ENCODE measurements at regions not wholly inside any gene's neighbourhood (a gene's known extent, or its start where the extent isn't known, plus 50 kb on each side); places are given as distances from the start of the nearest gene placed in this dataset.

GRCh38 chr2:88253997-88254396, 83.9 kb downstream of the THNSL2 start:
- no peaks in the 10 kb centered on the region for H4K20me1 ChIP-seq (ENCODE audit: insufficient read depth, low read length)
- no peaks in the 10 kb centered on the region for H3K36me3 ChIP-seq (replicated peaks in 1 of 2; ENCODE audit: control insufficient read depth in 1 of 2, insufficient read depth in 2 of 2, low read length in 2 of 2)
- Mint-ChIP-seq H3K27me3 (ENCODE audit: low read depth in 3 of 3) (peaks cover 3 to 7% (median 5%) of the 10 kb centered on the region in 3 donors), H3K4me1 (no peaks in the 10 kb centered on the region), H3K27ac (no peak overlapping the region), H3K4me3 (no peak overlapping the region), H3K36me3 (no peaks in the 10 kb centered on the region), H3K9me3 (peaks cover 0 to 9% (median 3%) of the 10 kb centered on the region in 7 donors)
- no peaks in the 10 kb centered on the region for H3K4me1 ChIP-seq (ENCODE audit: control insufficient read depth in 1 of 2, insufficient read depth in 2 of 2, low read length in 2 of 2)
- 90% methylated on average over 1 of the region's 1 CpG for WGBS (ENCODE audit: insufficient coverage)
- no peak overlapping the region for H3K4me3 ChIP-seq (replicated peaks in 1 of 3; ENCODE audit: low read depth in 2 of 3, low read length in 3 of 3)
- TF ChIP-seq CTCF (IDR thresholded peaks at IDR 0.05), result no peak
- intact Hi-C loops (cut with micrococcal nuclease), result no loop called here
- H3K79me2 ChIP-seq (ENCODE audit: insufficient read depth, low read length), result no peaks in the 10 kb centered on the region
- DNase-seq, result no peak
- no peak overlapping the region for H3K9ac ChIP-seq (ENCODE audit: insufficient read depth, low read length, poor library complexity, severe bottlenecking)
- no peaks in the 10 kb centered on the region for H3K27me3 ChIP-seq (ENCODE audit: control insufficient read depth in 2 of 2, insufficient read depth in 2 of 2, low read length in 2 of 2)
- H3K27ac ChIP-seq (ENCODE audit: low read depth in 1 of 2, low read length in 2 of 2), result no peak overlapping the region
- no peaks in the 10 kb centered on the region for H3K9me3 ChIP-seq (replicated peaks in 1 of 2; ENCODE audit: control insufficient read depth in 1 of 2, insufficient read depth in 1 of 2, low read length in 2 of 2)
- H2AFZ ChIP-seq (ENCODE audit: insufficient read depth, low read depth, low read length, poor library complexity, severe bottlenecking), result no peak overlapping the region
- no peak overlapping the region for H3K4me2 ChIP-seq (replicated peaks; ENCODE audit: extremely low read depth, low read length, poor library complexity, severe bottlenecking)

- no peak overlapping the region for H3K4me3 ChIP-seq (replicated peaks in 1 of 3; ENCODE audit: low read depth in 2 of 3, low read length in 3 of 3)
- no peaks in the 10 kb centered on the region for H4K20me1 ChIP-seq (ENCODE audit: insufficient read depth, low read length)
- H3K36me3 Mint-ChIP-seq, result no peaks in the 10 kb centered on the region
- no peaks in the 10 kb centered on the region for H3K79me2 ChIP-seq (ENCODE audit: insufficient read depth, low read length)
- H3K27ac ChIP-seq (ENCODE audit: low read depth in 1 of 2, low read length in 2 of 2), result no peak overlapping the region
- no peak overlapping the region for H3K4me2 ChIP-seq (replicated peaks; ENCODE audit: extremely low read depth, low read length, poor library complexity, severe bottlenecking)
- peaks cover 2 to 5% (median 5%) of the 10 kb centered on the region in 3 donors for H3K27me3 Mint-ChIP-seq (ENCODE audit: low read depth in 3 of 3)
- intact Hi-C loops (cut with micrococcal nuclease), result no loop called here
- H3K36me3 ChIP-seq (replicated peaks in 1 of 2; ENCODE audit: control insufficient read depth in 1 of 2, insufficient read depth in 2 of 2, low read length in 2 of 2), result no peaks in the 10 kb centered on the region
- TF ChIP-seq CTCF (IDR thresholded peaks at IDR 0.05), result no peak
- WGBS (ENCODE audit: insufficient coverage), result no CpG with 5 or more reads among the region's 7 CpGs
- no peaks in the 10 kb centered on the region for H3K9me3 ChIP-seq (replicated peaks in 1 of 2; ENCODE audit: control insufficient read depth in 1 of 2, insufficient read depth in 1 of 2, low read length in 2 of 2)
- no peaks in the 10 kb centered on the region for H3K4me1 Mint-ChIP-seq
- no peak overlapping the region for H3K27ac Mint-ChIP-seq
- no peak for DNase-seq
- no peak overlapping the region for H2AFZ ChIP-seq (ENCODE audit: insufficient read depth, low read depth, low read length, poor library complexity, severe bottlenecking)
- no peak overlapping the region for H3K9ac ChIP-seq (ENCODE audit: insufficient read depth, low read length, poor library complexity, severe bottlenecking)
- H3K4me3 Mint-ChIP-seq, result no peak overlapping the region
- no peaks in the 10 kb centered on the region for H3K27me3 ChIP-seq (ENCODE audit: control insufficient read depth in 2 of 2, insufficient read depth in 2 of 2, low read length in 2 of 2)
- no peaks in the 10 kb centered on the region for H3K4me1 ChIP-seq (ENCODE audit: control insufficient read depth in 1 of 2, insufficient read depth in 2 of 2, low read length in 2 of 2)
- peaks cover 0 to 5% (median 2%) of the 10 kb centered on the region in 7 donors for H3K9me3 Mint-ChIP-seq
Observed at GRCh38 chr2:88253375-88253774, 83.2 kb downstream of the THNSL2 start.

All from CD14-positive monocyte (primary cell).